GM12864 (cell line): ENCODE measurements at regions not wholly inside any gene's neighbourhood (a gene's known extent, or its start where the extent isn't known, plus 50 kb on each side); places are given as distances from the start of the nearest gene placed in this dataset.

Source experiments
- DNase-seq: peaks from one replicate; pipeline ENCODE4 v3.0.0-alpha.2; 2011; ENCODE audit warnings: low read depth
- H3K4me3 ChIP-seq: 2 replicates; pipeline ENCODE4 v1.5.1; 2011; ENCODE audit warnings: mild to moderate bottlenecking, low read depth, low read length, control low read depth
- CTCF ChIP-seq: IDR thresholded peaks from 2 replicates; pipeline ENCODE4 v1.5.1; 2011; ENCODE audit warnings: low read depth, mild to moderate bottlenecking, moderate library complexity, low read length, control low read depth, inconsistent platforms; ENCODE audit errors: missing control alignments

- DNase-seq, result no peak
- no peak overlapping the region for H3K4me3 ChIP-seq
- TF ChIP-seq CTCF, result peak; percentile 65
These were observed 304.8 kb upstream of the ATP2B1 start for GRCh38 chr12:90013409-90013808.

GRCh38 chr12:90010089-90010488, 301.5 kb upstream of the ATP2B1 start:
- TF ChIP-seq CTCF, result no peak
- no peak for DNase-seq
- no peak overlapping the region for H3K4me3 ChIP-seq

- H3K4me3 ChIP-seq, result no peak overlapping the region
- no peak for TF ChIP-seq CTCF
- no peak for DNase-seq
These were observed 299.6 kb upstream of the ATP2B1 start for GRCh38 chr12:90008277-90008676.

- no peak for DNase-seq
- no peak for TF ChIP-seq CTCF
- no peak overlapping the region for H3K4me3 ChIP-seq
These were observed 295.9 kb upstream of the ATP2B1 start for GRCh38 chr12:90004319-90005074.

GRCh38 chr12:90003688-90004087, 295.1 kb upstream of the ATP2B1 start:
- H3K4me3 ChIP-seq, result no peak overlapping the region
- no peak for DNase-seq
- no peak for TF ChIP-seq CTCF

GRCh38 chr12:90000721-90001120, 292.1 kb upstream of the ATP2B1 start:
- DNase-seq, result no peak
- no peak overlapping the region for H3K4me3 ChIP-seq
- TF ChIP-seq CTCF, result no peak

GRCh38 chr12:89999699-90000505, 291.3 kb upstream of the ATP2B1 start:
- H3K4me3 ChIP-seq, result no peak overlapping the region
- DNase-seq, result no peak
- no peak for TF ChIP-seq CTCF
